HepG2 (cell line): ENCODE measurements at regions not wholly inside any gene's neighbourhood (a gene's known extent, or its start where the extent isn't known, plus 50 kb on each side); places are given as distances from the start of the nearest gene placed in this dataset.

ENCODE experiments used
- ATAC-seq: fragments of 200-7000 bp; cut with Tn5 transposase; 3 replicates; pipeline ENCODE4 v1.9.1; 2020; ENCODE audit warnings: mild to moderate bottlenecking, moderate library complexity
- BruUV-seq: library from RNA; stranded (reverse); fragments of 400-500 nt; replicated peaks from 2 replicates; lab custom pipeline; 2021; lab: Mats Ljungman, UMichigan
- CTCF ChIA-PET: fragments of 300-600 bp; formaldehyde crosslinking; extraction: SDS; loops from one replicate; lab custom pipeline; 2021; ENCODE audit warnings: low total read pairs, inconsistent platforms, low intra/inter-chr PET ratio; lab: Yijun Ruan, JAX
- POLR2A ChIA-PET: fragments of 350-600 bp; sonication (Branson Sonifier 250); formaldehyde crosslinking; loops from one replicate; lab custom pipeline; 2020; ENCODE audit warnings: antibody characterized with exemption, inconsistent platforms; lab: Yijun Ruan, JAX
- DNase-seq: peaks from one replicate; pipeline ENCODE4 v3.0.0-alpha.2; 2015; ENCODE audit warnings: low spot score
- FAIRE-seq: peaks from 3 replicates; lab custom pipeline; 2011; peaks lifted over from hg19 to GRCh38; lab: Jason Lieb, UNC
- H2AFZ ChIP-seq: one replicate; pipeline ENCODE4 v1.6.1; 2011; ENCODE audit warnings: low read length, inconsistent platforms
- H3K27ac ChIP-seq: fragments of 300-600 bp; 3 replicates; pipeline ENCODE4 v1.8.0; 2011; ENCODE audit warnings: mixed run types, mild to moderate bottlenecking, mixed read lengths, low read length, inconsistent platforms; ENCODE audit not compliant: insufficient read depth; ENCODE audit errors: extremely low read length
- H3K27me3 ChIP-seq, 2 experiments: fragments of 200-600 bp in 1 of 2; 2 replicates in 1 of 2; 3 replicates in 1 of 2; pipeline versions ENCODE4 v1.6.0 to v1.8.0; 2011; ENCODE audit warnings: low read length in 2 of 2, mild to moderate bottlenecking in 2 of 2, moderate library complexity in 2 of 2, inconsistent platforms in 1 of 2; ENCODE audit not compliant: insufficient read depth in 2 of 2, control insufficient read depth in 1 of 2
- H3K36me3 ChIP-seq, 2 experiments: fragments of 200-600 bp in 1 of 2; replicated peaks in 1 of 2; 2 replicates in 1 of 2; 3 replicates in 1 of 2; pipeline versions ENCODE4 v1.5.1 to v1.8.0; 2011; ENCODE audit warnings: low read length in 2 of 2, inconsistent platforms in 1 of 2; ENCODE audit not compliant: insufficient read depth in 2 of 2, control insufficient read depth in 1 of 2
- H3K4me1 ChIP-seq: 2 replicates; pipeline ENCODE4 v1.5.1; 2012; ENCODE audit warnings: low read length, inconsistent platforms; ENCODE audit not compliant: insufficient read depth
- H3K4me2 ChIP-seq: 2 replicates; pipeline ENCODE4 v1.6.0; 2011; ENCODE audit warnings: low read depth, low read length, inconsistent platforms
- H3K4me3 ChIP-seq, 3 experiments: fragments of 200-600 bp in 1 of 3; sonication (generic), shearing (Covaris generic) in 1 of 3; replicated peaks in 1 of 3; 2 replicates each; pipeline ENCODE4 v1.5.1; 2011 to 2016; ENCODE audit warnings: low read length in 3 of 3, inconsistent platforms in 2 of 3, low read depth in 2 of 3, mild to moderate bottlenecking in 2 of 3, control low read depth in 1 of 3, mixed read lengths in 1 of 3; ENCODE audit not compliant: insufficient read depth in 1 of 3
- H3K79me2 ChIP-seq: one replicate; pipeline ENCODE4 v1.6.1; 2011; ENCODE audit warnings: low read length, inconsistent platforms; ENCODE audit not compliant: insufficient read depth
- H3K9ac ChIP-seq: 2 replicates; pipeline ENCODE4 v1.6.0; 2011; ENCODE audit warnings: mild to moderate bottlenecking, low read depth, low read length, inconsistent platforms; ENCODE audit not compliant: insufficient read depth
- H3K9me3 ChIP-seq: 2 replicates; pipeline ENCODE4 v1.5.1; 2012; ENCODE audit warnings: mild to moderate bottlenecking, low read length
- H4K20me1 ChIP-seq: 2 replicates; pipeline ENCODE4 v1.6.0; 2011; ENCODE audit warnings: inconsistent platforms, mild to moderate bottlenecking, low read length, moderate library complexity; ENCODE audit not compliant: insufficient read depth
- GFI1 ChIP-seq: sonication (generic); formaldehyde crosslinking; IDR thresholded peaks from 2 replicates; pipeline ENCODE4 v1.5.0; 2020; ENCODE audit warnings: missing genetic modification reagents, mild to moderate bottlenecking, borderline replicate concordance
- SP5 ChIP-seq: IDR thresholded peaks from 2 replicates; pipeline ENCODE4 v1.6.1; 2016; ENCODE audit warnings: low read depth, borderline replicate concordance
- ZFP90 ChIP-seq: sonication (generic); formaldehyde crosslinking; IDR thresholded peaks from 2 replicates; pipeline ENCODE4 v1.8.0; 2022; ENCODE audit warnings: missing genetic modification reagents, mild to moderate bottlenecking, inconsistent platforms, borderline replicate concordance
- ZNF354B ChIP-seq: sonication (generic); formaldehyde crosslinking; IDR thresholded peaks from 2 replicates; pipeline ENCODE4 v1.8.0; 2022; ENCODE audit warnings: mild to moderate bottlenecking, missing genetic modification reagents
- WGBS: methylation state at CpG from one replicate; pipeline ENCODE4 v1.1.6; 2017; ENCODE audit warnings: low lambda C conversion rate; 5-methylcytosine and 5-hydroxymethylcytosine counted together
- in situ Hi-C: cut with HindIII; loops from 2 replicates; pipeline ENCODE4 v1.10.0; 2017; ENCODE audit warnings: low pct_unique_long_range_greater_than_20kb; ENCODE audit not compliant: extremely low pct_ligation_motif_present
- intact Hi-C: fragments of 100-400 bp; cut with micrococcal nuclease; formaldehyde crosslinking; loops from one replicate; pipeline ENCODE4 v1.10.0; 2022; ENCODE audit not compliant: unreplicated experiment
- TF ChIP-seq, protein P1 (sequence below): sonication (generic); formaldehyde crosslinking; IDR thresholded peaks from 2 replicates; pipeline ENCODE4 v1.9.0; 2021; ENCODE audit warnings: missing genetic modification reagents, mild to moderate bottlenecking, borderline replicate concordance
- TF ChIP-seq, protein P2 (sequence below): sonication (generic); formaldehyde crosslinking; IDR thresholded peaks from 2 replicates; pipeline ENCODE4 v1.4.0; 2020; ENCODE audit warnings: mild to moderate bottlenecking, missing genetic modification reagents

- in situ Hi-C loops: no loop called here
- Histone ChIP-seq H2AFZ (no peak overlapping the region), H3K79me2 (no peaks in the 10 kb centered on the region), H3K36me3 (no peaks in the 10 kb centered on the region), H3K27me3 (no peaks in the 10 kb centered on the region; a peak in 1 of 5 replicates), H3K4me1 (peaks cover 4% of the 10 kb centered on the region; the same call in 1 of the 2 replicates), H3K4me3 (no peak overlapping the region), H3K27ac (no peak overlapping the region), H3K4me2 (no peak overlapping the region), H4K20me1 (no peaks in the 10 kb centered on the region), H3K9ac (no peak overlapping the region), H3K9me3 (no peaks in the 10 kb centered on the region)
- ATAC-seq: no peak
- no peak for FAIRE-seq
- DNase-seq: no peak
- ChIA-PET CTCF (no interaction called here), POLR2A (no interaction called here)
- WGBS: 9% methylated on average over 2 of the region's 2 CpGs
- no TSS peak for BruUV-seq
- intact Hi-C loops: no loop called here
- TF ChIP-seq, protein P1, sequence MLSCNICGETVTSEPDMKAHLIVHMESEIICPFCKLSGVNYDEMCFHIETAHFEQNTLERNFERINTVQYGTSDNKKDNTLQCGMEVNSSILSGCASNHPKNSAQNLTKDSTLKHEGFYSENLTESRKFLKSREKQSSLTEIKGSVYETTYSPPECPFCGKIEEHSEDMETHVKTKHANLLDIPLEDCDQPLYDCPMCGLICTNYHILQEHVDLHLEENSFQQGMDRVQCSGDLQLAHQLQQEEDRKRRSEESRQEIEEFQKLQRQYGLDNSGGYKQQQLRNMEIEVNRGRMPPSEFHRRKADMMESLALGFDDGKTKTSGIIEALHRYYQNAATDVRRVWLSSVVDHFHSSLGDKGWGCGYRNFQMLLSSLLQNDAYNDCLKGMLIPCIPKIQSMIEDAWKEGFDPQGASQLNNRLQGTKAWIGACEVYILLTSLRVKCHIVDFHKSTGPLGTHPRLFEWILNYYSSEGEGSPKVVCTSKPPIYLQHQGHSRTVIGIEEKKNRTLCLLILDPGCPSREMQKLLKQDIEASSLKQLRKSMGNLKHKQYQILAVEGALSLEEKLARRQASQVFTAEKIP (CRISPR knock-in tag): no peak
- TF ChIP-seq SP5 (CRISPR knock-in tag): no peak
- no peak for TF ChIP-seq ZFP90 (CRISPR knock-in tag)
- no peak for TF ChIP-seq ZNF354B (CRISPR knock-in tag)
- TF ChIP-seq, protein P2, sequence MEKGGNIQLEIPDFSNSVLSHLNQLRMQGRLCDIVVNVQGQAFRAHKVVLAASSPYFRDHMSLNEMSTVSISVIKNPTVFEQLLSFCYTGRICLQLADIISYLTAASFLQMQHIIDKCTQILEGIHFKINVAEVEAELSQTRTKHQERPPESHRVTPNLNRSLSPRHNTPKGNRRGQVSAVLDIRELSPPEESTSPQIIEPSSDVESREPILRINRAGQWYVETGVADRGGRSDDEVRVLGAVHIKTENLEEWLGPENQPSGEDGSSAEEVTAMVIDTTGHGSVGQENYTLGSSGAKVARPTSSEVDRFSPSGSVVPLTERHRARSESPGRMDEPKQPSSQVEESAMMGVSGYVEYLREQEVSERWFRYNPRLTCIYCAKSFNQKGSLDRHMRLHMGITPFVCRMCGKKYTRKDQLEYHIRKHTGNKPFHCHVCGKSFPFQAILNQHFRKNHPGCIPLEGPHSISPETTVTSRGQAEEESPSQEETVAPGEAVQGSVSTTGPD (CRISPR knock-in tag): no peak
- no peak for TF ChIP-seq GFI1 (CRISPR knock-in tag)
- TF ChIP-seq, all 625 proteins: peak for 0
These were observed 1623.0 kb upstream of the ACVR2A start for GRCh38 chr2:146221826-146222225.
